ENCODE measurements at regions not wholly inside any gene's neighbourhood (a gene's known extent, or its start where the extent isn't known, plus 50 kb on each side); places are given as distances from the start of the nearest gene placed in this dataset.

DNA sequence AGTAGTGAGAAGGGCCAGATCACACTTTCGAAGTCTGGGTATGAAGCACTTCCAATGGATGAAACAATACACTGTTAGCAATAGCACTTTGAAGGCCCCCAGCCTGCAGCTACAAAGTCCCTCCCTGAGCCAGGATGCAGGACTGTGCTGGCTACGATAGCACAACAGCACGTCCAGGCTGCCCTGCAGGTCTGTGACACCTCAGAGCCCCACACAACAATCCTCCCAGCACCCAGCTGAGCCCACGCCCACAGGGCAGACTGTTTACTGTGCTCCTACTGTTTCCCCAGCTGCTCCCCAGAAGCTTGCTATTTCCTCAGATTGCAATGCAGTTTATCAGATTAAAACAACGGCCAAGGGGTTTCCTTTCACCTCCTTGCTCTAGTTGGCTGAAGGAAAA is 71.4 kb downstream of the HTR5A start (continued):
- TF ChIP-seq, protein P1, sequence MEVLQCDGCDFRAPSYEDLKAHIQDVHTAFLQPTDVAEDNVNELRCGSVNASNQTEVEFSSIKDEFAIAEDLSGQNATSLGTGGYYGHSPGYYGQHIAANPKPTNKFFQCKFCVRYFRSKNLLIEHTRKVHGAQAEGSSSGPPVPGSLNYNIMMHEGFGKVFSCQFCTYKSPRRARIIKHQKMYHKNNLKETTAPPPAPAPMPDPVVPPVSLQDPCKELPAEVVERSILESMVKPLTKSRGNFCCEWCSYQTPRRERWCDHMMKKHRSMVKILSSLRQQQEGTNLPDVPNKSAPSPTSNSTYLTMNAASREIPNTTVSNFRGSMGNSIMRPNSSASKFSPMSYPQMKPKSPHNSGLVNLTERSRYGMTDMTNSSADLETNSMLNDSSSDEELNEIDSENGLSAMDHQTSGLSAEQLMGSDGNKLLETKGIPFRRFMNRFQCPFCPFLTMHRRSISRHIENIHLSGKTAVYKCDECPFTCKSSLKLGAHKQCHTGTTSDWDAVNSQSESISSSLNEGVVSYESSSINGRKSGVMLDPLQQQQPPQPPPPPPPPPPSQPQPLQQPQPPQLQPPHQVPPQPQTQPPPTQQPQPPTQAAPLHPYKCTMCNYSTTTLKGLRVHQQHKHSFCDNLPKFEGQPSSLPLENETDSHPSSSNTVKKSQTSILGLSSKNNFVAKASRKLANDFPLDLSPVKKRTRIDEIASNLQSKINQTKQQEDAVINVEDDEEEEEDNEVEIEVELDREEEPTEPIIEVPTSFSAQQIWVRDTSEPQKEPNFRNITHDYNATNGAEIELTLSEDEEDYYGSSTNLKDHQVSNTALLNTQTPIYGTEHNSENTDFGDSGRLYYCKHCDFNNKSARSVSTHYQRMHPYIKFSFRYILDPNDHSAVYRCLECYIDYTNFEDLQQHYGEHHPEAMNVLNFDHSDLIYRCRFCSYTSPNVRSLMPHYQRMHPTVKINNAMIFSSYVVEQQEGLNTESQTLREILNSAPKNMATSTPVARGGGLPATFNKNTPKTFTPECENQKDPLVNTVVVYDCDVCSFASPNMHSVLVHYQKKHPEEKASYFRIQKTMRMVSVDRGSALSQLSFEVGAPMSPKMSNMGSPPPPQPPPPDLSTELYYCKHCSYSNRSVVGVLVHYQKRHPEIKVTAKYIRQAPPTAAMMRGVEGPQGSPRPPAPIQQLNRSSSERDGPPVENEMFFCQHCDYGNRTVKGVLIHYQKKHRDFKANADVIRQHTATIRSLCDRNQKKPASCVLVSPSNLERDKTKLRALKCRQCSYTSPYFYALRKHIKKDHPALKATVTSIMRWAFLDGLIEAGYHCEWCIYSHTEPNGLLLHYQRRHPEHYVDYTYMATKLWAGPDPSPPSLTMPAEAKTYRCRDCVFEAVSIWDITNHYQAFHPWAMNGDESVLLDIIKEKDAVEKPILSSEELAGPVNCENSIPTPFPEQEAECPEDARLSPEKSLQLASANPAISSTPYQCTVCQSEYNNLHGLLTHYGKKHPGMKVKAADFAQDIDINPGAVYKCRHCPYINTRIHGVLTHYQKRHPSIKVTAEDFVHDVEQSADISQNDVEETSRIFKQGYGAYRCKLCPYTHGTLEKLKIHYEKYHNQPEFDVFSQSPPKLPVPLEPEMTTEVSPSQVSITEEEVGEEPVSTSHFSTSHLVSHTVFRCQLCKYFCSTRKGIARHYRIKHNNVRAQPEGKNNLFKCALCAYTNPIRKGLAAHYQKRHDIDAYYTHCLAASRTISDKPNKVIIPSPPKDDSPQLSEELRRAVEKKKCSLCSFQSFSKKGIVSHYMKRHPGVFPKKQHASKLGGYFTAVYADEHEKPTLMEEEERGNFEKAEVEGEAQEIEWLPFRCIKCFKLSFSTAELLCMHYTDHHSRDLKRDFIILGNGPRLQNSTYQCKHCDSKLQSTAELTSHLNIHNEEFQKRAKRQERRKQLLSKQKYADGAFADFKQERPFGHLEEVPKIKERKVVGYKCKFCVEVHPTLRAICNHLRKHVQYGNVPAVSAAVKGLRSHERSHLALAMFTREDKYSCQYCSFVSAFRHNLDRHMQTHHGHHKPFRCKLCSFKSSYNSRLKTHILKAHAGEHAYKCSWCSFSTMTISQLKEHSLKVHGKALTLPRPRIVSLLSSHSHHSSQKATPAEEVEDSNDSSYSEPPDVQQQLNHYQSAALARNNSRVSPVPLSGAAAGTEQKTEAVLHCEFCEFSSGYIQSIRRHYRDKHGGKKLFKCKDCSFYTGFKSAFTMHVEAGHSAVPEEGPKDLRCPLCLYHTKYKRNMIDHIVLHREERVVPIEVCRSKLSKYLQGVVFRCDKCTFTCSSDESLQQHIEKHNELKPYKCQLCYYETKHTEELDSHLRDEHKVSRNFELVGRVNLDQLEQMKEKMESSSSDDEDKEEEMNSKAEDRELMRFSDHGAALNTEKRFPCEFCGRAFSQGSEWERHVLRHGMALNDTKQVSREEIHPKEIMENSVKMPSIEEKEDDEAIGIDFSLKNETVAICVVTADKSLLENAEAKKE (CRISPR knock-in tag; IDR thresholded peaks at IDR 0.05), result no peak
- TF ChIP-seq, protein P2, sequence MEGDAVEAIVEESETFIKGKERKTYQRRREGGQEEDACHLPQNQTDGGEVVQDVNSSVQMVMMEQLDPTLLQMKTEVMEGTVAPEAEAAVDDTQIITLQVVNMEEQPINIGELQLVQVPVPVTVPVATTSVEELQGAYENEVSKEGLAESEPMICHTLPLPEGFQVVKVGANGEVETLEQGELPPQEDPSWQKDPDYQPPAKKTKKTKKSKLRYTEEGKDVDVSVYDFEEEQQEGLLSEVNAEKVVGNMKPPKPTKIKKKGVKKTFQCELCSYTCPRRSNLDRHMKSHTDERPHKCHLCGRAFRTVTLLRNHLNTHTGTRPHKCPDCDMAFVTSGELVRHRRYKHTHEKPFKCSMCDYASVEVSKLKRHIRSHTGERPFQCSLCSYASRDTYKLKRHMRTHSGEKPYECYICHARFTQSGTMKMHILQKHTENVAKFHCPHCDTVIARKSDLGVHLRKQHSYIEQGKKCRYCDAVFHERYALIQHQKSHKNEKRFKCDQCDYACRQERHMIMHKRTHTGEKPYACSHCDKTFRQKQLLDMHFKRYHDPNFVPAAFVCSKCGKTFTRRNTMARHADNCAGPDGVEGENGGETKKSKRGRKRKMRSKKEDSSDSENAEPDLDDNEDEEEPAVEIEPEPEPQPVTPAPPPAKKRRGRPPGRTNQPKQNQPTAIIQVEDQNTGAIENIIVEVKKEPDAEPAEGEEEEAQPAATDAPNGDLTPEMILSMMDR (conservative IDR thresholded peaks at IDR 0.05; ENCODE audit: low read depth in 2 of 2), result no peak
- no peak for TF ChIP-seq CREB1 (CRISPR knock-in tag; IDR thresholded peaks at IDR 0.05; ENCODE audit: low read depth)
- no peak for TF ChIP-seq STAT1 (IDR thresholded peaks at IDR 0.05; ENCODE audit: unreplicated experiment)
- no peak for TF ChIP-seq JUNB (IDR thresholded peaks at IDR 0.05; ENCODE audit: unreplicated experiment)
- TF ChIP-seq POLR2AphosphoS5 (IDR thresholded peaks at IDR 0.05; ENCODE audit: low read depth), result no peak
- TF ChIP-seq, protein P3, sequence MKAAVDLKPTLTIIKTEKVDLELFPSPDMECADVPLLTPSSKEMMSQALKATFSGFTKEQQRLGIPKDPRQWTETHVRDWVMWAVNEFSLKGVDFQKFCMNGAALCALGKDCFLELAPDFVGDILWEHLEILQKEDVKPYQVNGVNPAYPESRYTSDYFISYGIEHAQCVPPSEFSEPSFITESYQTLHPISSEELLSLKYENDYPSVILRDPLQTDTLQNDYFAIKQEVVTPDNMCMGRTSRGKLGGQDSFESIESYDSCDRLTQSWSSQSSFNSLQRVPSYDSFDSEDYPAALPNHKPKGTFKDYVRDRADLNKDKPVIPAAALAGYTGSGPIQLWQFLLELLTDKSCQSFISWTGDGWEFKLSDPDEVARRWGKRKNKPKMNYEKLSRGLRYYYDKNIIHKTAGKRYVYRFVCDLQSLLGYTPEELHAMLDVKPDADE (IDR thresholded peaks at IDR 0.05), result no peak

DNA sequence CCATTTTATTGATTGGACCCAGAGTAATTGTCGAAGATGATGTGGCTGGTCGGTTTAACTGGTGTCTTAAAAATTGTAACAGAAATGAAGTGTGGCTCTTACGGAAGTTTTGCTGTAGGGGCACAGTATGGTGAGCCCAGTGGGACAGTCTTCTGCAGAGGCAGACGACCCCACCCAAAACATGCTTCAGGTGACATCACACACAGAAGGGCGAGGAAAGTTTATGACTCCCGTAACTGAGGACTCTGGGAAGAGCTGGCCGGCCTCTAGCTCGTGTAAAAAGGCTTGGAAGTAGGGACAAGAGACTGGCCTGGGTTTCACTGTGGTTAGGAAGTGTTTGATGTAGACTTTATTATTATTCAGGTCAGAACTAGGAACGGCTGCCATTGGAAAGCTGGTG is 73.3 kb downstream of the HTR5A start:
- H3K9me3 Mint-ChIP-seq, result no peaks in the 10 kb centered on the region; the same call in 2 of the 3 replicates
- H3K4me3 Mint-ChIP-seq, result no peak overlapping the region
- no peaks in the 10 kb centered on the region for H3K9me2 ChIP-seq (ENCODE audit: insufficient read depth)
- no peaks in the 10 kb centered on the region for H3K79me2 ChIP-seq (replicated peaks; ENCODE audit: insufficient read depth)
- peaks cover 5% of the 10 kb centered on the region; the same call in 2 of the 3 replicates for H3K4me1 Mint-ChIP-seq
- H3K36me3 ChIP-seq (ENCODE audit: insufficient read depth), result no peaks in the 10 kb centered on the region
- peaks cover 8% of the 10 kb centered on the region for H3K27me3 Mint-ChIP-seq (ENCODE audit: insufficient read depth, low read depth, poor library complexity)
- no peak overlapping the region for H3K27ac ChIP-seq (ENCODE audit: low read depth)
- H3F3A ChIP-seq (replicated peaks; ENCODE audit: low read depth), result no peaks in the 10 kb centered on the region
- no peaks in the 10 kb centered on the region for H4K20me1 ChIP-seq (replicated peaks; ENCODE audit: insufficient read depth)
- H3K4me2 ChIP-seq, result no peak overlapping the region
- no peaks in the 10 kb centered on the region for H3K27me3 ChIP-seq (ENCODE audit: insufficient read depth)
- H3K27ac Mint-ChIP-seq, result no peak overlapping the region
- H2AFZ ChIP-seq, result no peak overlapping the region
- no peak for ATAC-seq
- no peaks in the 10 kb centered on the region for H3K36me3 Mint-ChIP-seq (ENCODE audit: low read depth)
- H3K4me3 ChIP-seq, result no peak overlapping the region
- H3K4me1 ChIP-seq (ENCODE audit: insufficient read depth), result no peaks in the 10 kb centered on the region
- no peak for DNase-seq (ENCODE audit: low spot score)
- TF ChIP-seq, protein P1 (CRISPR knock-in tag; IDR thresholded peaks at IDR 0.05), result no peak
- TF ChIP-seq ZNF114 (CRISPR knock-in tag; IDR thresholded peaks at IDR 0.05), result no peak

Data from GM23338 (cell line).